HS-5 (cell line): ENCODE measurements at regions not wholly inside any gene's neighbourhood (a gene's known extent, or its start where the extent isn't known, plus 50 kb on each side); places are given as distances from the start of the nearest gene placed in this dataset.

Experiments
- DNase-seq: peaks from one replicate; pipeline ENCODE4 v3.0.0-alpha.2; 2012; ENCODE audit warnings: low read depth

DNA sequence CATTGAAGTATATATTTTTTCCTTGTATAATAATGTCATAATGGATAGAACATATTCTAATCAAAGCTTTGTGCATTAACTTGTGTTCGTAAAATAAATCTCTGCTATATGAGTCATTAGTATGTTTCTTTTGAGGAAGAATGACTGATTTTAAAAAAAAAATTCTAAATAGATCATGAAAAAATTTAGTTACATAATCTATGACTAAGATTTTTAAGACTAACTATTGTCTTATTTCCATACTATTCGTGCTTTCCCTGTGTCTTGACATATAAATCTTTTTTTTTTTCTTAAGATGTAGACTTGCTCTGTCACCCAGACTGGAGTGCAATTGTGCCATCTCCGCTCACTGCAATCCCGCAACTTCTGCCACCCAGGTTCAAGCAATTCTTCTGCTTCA, 226.1 kb downstream of the DSEL start:
- DNase-seq, result no peak

DNA sequence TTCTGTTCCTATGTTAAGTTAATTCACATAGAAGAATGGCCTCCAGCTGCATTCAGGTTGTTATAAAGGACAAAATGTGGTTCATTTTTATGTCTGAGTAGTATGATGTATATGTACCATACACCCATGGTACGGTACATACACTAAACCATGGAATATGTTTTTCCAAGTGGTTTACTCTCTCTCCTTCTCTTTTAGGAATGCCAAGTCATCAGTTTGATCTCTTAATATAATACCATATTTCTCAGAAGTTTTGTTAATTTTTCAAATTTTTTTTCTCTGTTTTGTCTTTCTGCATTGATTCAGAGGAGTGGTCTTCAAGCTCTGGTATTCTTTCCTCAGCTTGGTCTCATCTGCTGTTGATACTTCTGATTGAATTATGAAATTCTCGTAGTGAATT, 230.9 kb downstream of the DSEL start:
- DNase-seq, result no peak

- DNase-seq, result no peak
Observed at GRCh38 chr18:67282796-67283195, 233.7 kb downstream of the DSEL start.

GRCh38 chr18:67281746-67282145, 234.8 kb downstream of the DSEL start:
- no peak for DNase-seq

DNA sequence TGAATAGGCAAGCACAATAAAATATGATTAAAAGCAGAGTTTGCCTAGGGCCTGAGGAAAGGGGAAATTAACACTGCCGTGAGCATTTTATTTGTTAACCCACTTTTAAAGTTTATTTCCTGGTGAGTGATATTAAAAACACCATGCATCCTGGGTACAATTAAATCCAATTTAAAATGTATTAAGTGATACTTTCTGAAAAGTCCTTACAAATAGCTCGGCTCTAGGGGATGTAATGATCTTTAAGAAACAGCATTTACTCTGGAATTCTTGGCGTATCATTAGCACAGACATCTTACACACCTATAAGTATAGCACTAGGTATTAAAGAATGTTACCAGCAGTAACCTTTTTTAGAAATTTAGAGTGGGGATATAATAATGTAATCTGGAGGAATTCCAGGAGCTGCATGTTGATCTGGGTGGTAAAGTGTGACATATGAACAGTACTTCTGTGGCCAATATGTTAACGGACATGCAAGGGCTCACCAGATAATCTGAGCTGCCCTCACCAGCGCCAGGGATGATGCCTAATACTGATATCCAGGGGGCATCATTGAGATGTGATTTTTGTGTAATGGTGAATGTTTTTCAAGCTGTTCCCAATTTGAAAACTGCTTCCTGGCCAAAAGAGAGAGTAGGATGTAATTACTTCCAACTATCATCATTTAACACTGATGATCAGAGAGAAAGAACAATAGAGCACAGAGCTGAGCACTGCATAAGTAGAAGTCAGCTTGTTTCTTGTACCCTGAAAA, 235.9 kb downstream of the DSEL start:
- DNase-seq, result no peak

GRCh38 chr18:67279988-67280387, 236.5 kb downstream of the DSEL start:
- no peak for DNase-seq

DNA sequence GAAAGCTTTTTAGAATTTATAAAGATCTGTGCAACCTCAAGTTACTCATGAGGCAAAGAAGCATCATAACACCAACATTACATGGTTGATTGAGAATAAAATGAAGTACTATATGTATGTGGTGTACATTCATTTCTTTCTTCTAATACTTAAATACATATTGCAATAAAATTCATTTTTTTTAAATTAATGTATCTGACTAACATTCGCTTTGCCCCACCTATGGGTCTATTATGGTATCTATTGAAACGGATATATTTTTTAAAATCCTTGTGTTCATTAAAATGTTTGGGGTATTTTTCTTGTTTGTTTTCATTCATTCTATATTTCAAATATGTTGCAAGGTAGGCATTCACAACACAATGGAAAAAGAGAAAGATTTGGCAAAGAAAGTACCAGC, 237.5 kb downstream of the DSEL start:
- DNase-seq, result no peak

- no peak for DNase-seq
Observed at GRCh38 chr18:67276638-67277037, 239.9 kb downstream of the DSEL start.

GRCh38 chr18:67273288-67273687, 243.2 kb downstream of the DSEL start:
- DNase-seq, result no peak

DNA sequence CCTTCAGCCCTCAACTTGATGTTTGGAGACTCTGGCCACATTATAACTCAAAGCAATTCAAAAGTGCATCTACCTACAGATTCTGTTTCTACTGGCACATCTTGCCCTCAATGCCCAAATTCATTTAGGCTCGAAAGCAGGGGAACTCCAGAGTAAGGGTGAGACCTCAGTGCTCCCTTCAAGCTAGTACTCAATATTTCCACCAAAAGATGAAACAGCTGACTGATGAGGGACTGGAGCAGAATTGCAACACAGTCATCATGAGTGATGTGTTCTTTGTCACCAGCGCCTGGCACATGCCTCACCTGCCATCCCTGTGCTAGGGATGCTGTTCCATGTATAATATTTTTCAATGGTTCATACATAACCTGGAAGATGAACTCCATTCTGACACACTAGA, 247.3 kb downstream of the DSEL start:
- no peak for DNase-seq

GRCh38 chr18:67268530-67268929, 248.0 kb downstream of the DSEL start:
- no peak for DNase-seq

DNA sequence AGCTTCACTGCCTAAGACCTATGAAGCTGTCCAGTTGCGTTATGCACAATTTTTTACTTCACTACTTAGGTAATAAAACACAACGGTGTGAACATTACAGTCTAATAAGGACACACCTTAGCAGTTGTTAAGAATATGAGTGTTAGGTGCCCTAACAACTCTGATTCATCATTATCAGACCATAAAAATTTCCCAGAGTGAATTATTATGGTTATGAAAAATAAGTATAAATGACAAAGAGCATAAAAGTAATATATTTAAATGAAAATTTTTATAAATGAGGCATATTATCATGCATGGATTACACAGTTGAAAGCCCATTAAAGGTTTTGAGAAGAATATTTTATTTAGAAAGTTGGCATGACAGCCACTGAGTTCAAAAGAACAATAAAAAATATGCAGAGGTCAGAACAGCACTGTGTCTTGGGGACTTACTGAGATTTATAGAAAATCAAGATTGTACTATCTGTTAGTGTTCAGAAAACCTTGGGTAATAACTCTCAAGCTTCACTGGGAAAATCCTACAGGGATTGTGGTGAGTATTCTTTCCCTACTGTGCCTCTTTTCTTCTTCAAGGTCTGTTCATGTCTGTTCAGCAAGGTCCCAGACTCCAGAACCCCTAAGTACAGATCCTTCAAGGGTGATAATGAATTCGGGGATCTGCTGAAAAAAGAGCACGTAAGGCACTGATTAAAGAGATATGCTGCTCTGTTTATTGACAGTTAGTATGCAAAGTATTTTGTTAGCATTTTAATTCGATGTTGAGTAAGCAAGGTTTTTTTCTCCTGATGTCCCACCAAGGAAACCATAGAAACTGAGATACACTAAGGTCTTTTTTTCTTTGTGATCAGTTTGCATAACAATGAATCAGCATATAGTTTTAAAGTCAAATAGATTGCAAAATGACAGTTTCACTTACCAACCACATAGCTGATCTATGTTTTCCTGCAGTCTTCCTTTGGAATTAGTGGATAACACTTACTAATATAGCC, 250.0 kb downstream of the DSEL start:
- peak; percentile 20 for DNase-seq

DNA sequence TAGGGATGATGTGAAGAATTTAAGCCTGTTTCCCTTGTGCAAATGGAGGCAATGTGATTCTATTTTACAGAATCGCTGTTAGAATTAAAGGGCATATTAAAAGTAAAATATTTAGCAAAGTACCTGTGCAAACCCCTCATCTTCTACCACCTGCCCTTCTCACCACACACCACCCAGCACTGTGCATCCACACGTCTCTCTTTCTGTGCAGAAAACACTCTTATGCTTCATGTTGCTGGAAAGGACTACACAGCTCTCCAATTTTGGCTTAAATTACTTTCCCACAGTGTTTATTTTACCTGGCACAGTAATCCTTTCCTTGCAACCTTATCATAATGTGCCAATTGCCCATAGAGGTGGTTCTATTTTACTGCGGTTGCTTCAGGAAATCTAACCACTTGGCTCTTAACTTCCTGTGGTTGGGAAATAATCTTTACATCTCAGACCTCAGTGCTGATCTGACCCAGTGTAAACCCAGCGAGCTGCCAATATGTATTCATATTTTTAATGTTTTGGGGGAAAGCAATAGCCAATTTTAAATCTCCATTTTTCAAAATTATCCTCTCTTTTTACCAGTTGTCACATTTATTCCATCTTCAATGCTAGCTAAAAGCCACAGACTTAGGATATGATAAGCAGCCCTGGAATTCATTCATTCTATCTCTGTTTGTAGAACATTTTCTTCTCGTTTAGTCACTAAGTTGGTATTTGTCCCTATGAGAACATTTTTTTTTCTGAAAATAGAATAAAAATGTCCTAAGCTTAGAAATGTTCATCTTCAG, 250.9 kb downstream of the DSEL start:
- peak; percentile 48 for DNase-seq

DNA sequence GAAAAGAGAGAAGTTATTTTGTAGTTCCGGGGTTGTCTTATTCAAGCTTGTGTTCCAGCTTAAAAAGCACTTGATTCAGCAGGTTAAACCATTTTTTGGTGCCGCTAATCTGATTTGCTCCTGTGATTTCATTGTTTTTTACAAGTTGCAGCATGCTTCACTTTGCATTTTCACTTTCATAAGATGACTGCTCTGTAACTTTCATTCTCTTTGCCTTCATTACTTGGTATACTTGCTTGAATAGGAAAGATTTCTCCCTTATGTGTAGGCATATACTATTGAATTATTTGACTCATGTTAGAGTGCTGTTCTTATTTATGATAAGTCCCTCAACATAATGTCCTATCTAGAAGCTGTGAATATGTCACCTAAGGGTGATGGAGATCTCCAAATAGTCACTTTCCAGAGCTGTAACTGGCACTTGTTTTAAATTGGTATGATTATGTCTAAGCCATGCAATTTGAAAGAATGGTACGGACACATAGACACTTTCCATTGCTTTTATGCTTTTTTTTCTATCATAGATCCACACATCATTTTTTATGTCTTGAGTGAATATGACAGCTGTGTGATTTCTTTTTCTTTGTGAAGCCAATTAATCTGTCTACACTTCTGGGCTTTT, 254.5 kb downstream of the DSEL start:
- no peak for DNase-seq

- no peak for DNase-seq
Observed at GRCh38 chr18:67260841-67261240, 255.7 kb downstream of the DSEL start.

DNA sequence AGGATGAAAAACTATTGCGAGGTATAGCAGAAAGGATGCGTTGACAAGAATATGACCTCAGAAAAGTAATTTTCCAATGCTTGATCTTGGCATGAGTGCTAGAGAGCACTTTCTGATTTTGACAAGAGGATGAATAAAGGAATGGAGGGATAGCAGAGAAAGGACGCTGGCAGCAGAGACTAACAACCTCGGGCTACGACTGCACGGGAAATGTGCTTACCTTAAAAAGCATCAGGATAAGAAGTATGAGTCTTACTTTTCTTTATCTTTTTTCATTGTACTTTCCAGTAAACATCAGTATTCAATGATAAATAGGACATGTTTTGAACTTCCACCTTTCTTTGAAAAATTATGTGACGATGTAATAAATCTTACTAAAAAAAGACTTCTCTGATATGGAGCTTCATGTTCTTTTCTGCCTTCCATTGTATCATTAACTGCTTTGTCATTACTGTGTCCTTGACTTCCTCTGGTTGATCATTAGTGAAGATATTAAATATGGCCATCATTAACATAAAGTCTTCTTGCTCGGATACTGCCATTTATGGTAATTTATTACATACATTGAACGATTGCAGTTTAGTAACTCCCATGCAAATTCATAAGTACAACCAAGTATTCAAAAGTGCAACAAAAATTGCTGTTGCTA, 265.6 kb downstream of the DSEL start:
- no peak for DNase-seq

GRCh38 chr18:67243799-67244587, 272.5 kb downstream of the DSEL start:
- no peak for DNase-seq

- no peak for DNase-seq
Observed at GRCh38 chr18:67242001-67242400, 274.5 kb downstream of the DSEL start.

DNA sequence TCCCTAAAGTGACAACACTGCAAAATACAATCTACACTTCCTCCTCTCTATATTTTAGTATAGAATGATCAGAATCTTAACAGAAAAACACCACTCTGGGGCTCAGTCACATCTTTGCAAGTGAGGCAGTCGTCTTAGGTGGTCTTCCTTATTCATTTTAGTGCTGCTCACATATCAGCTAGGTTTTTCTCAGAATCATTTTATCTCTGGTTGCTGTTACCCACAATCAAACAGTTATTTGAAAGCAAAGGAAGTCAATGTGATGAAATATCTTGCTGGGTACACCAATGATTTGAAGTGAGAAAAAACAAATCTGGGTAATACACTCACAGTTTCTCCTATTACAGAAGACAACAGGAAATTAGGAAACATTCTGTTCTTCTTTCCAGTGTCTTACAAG, 275.2 kb downstream of the DSEL start:
- no peak for DNase-seq

- DNase-seq, result no peak
Observed at GRCh38 chr18:67239826-67240225, 276.7 kb downstream of the DSEL start.

DNA sequence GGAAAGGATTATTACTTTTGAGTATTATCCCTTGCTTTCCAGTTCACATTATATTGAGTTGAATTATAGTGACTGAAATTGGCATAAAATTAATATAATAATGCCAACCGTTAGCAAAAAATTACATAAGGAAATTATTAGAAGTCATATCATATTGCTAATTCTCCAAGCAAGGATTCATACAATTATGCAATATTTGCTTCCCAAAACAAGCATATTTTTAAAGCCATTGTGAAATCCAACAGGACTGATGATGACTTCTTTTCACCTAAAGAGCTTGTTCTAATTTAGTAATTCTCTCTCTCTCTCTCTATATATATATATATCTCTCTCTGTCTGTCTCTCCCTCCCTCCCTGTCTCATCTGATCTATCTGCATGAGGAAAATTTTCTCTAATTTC, 283.5 kb downstream of the DSEL start:
- no peak for DNase-seq
